ENCODE measurements at regions not wholly inside any gene's neighbourhood (a gene's known extent, or its start where the extent isn't known, plus 50 kb on each side); places are given as distances from the start of the nearest gene placed in this dataset.

- H3K9ac ChIP-seq (ENCODE audit: insufficient read depth, low read depth, low read length) = no peak overlapping the region
- FAIRE-seq = no peak
- POLR2A ChIA-PET = no interaction called here
- no peaks in the 10 kb centered on the region for H3K36me3 ChIP-seq (replicated peaks in 1 of 2; ENCODE audit: control insufficient read depth in 1 of 2, insufficient read depth in 2 of 2, low read length in 2 of 2)
- ATAC-seq = no peak
- CTCF ChIA-PET (ENCODE audit: low intra/inter-chr PET ratio, low total read pairs) = no interaction called here
- in situ Hi-C loops (cut with HindIII; ENCODE audit: extremely low pct_ligation_motif_present, low pct_unique_long_range_greater_than_20kb) = no loop called here
- H3K27ac ChIP-seq (ENCODE audit: extremely low read length, insufficient read depth, low read length) = no peak overlapping the region
- no peak for DNase-seq (ENCODE audit: low spot score)
- H3K27me3 ChIP-seq (ENCODE audit: control insufficient read depth in 1 of 2, insufficient read depth in 2 of 2, low read length in 2 of 2) = no peaks in the 10 kb centered on the region
- H3K9me3 ChIP-seq (ENCODE audit: low read length) = no peaks in the 10 kb centered on the region
- intact Hi-C loops (cut with micrococcal nuclease; ENCODE audit: unreplicated experiment) = no loop called here
- no peak overlapping the region for H2AFZ ChIP-seq (ENCODE audit: low read length)
- no peak for TF ChIP-seq ZNF510 (CRISPR knock-in tag; IDR thresholded peaks at IDR 0.05; ENCODE audit: low read depth)
- no peak for TF ChIP-seq ZC3H13 (CRISPR knock-in tag; IDR thresholded peaks at IDR 0.05)
- TF ChIP-seq PRDM4 (CRISPR knock-in tag; IDR thresholded peaks at IDR 0.05; ENCODE audit: borderline replicate concordance) = no peak
- no peak for TF ChIP-seq CCAR2 (optimal IDR thresholded peaks at IDR 0.05; ENCODE audit: low read depth, low read length)
- no peak for TF ChIP-seq XBP1 (CRISPR knock-in tag; IDR thresholded peaks at IDR 0.05)
- no peak for TF ChIP-seq WIZ (CRISPR knock-in tag; IDR thresholded peaks at IDR 0.05)
- TF ChIP-seq ZBTB14 (CRISPR knock-in tag; IDR thresholded peaks at IDR 0.05) = no peak
- TF ChIP-seq MATR3 (CRISPR knock-in tag; IDR thresholded peaks at IDR 0.05) = no peak
- no peak for TF ChIP-seq BATF2 (CRISPR knock-in tag; IDR thresholded peaks at IDR 0.05)
- no peak for TF ChIP-seq ONECUT2 (CRISPR knock-in tag; IDR thresholded peaks at IDR 0.05)
- TF ChIP-seq MLX (CRISPR knock-in tag; IDR thresholded peaks at IDR 0.05) = no peak
- no peak for TF ChIP-seq ZBTB38 (CRISPR knock-in tag; IDR thresholded peaks at IDR 0.05)
- no peak for TF ChIP-seq ZNF737 (CRISPR knock-in tag; IDR thresholded peaks at IDR 0.05; ENCODE audit: borderline replicate concordance)
- no peak for TF ChIP-seq HNRNPL (IDR thresholded peaks at IDR 0.05; ENCODE audit: low read depth, low read length)
- no peak for TF ChIP-seq CREBL2 (CRISPR knock-in tag; IDR thresholded peaks at IDR 0.05; ENCODE audit: borderline replicate concordance)
- no peak for TF ChIP-seq ATF7 (IDR thresholded peaks at IDR 0.05)
- no peak for TF ChIP-seq ATF7 (CRISPR knock-in tag; IDR thresholded peaks at IDR 0.05)
- TF ChIP-seq GATAD2A (CRISPR knock-in tag; IDR thresholded peaks at IDR 0.05) = no peak
- no peak for TF ChIP-seq TOE1 (CRISPR knock-in tag; IDR thresholded peaks at IDR 0.05)
- no peak for TF ChIP-seq ZMYM4 (CRISPR knock-in tag; IDR thresholded peaks at IDR 0.05)
- no peaks in the 10 kb centered on the region for H3K79me2 ChIP-seq (ENCODE audit: insufficient read depth, low read length)
- no peak overlapping the region for H3K4me2 ChIP-seq (ENCODE audit: low read depth, low read length)
- no peaks in the 10 kb centered on the region for H3K4me1 ChIP-seq (ENCODE audit: insufficient read depth, low read length)
- H4K20me1 ChIP-seq (ENCODE audit: insufficient read depth, low read length) = no peaks in the 10 kb centered on the region
- no TSS peak for BruUV-seq (replicated peaks)
- H3K4me3 ChIP-seq (replicated peaks in 1 of 3; ENCODE audit: insufficient read depth in 1 of 3, low read depth in 2 of 3, low read length in 3 of 3) = no peak overlapping the region
Measured at GRCh38 chr13:86082121-86082520, 282.9 kb upstream of the SLITRK6 start.

Data from HepG2 (cell line).